HEK293T (cell line): ENCODE measurements at regions not wholly inside any gene's neighbourhood (a gene's known extent, or its start where the extent isn't known, plus 50 kb on each side); places are given as distances from the start of the nearest gene placed in this dataset.

Experiments
- ARNT ChIP-seq: fragments of 450-650 bp; IDR thresholded peaks from 2 replicates; pipeline ENCODE4 v1.6.1; 2017; ENCODE audit warnings: mild to moderate bottlenecking
- BHLHE40 ChIP-seq: fragments of 450-650 bp; IDR thresholded peaks from 2 replicates; pipeline ENCODE4 v1.6.1; 2016; ENCODE audit warnings: mild to moderate bottlenecking, moderate library complexity, borderline replicate concordance
- ELF4 ChIP-seq: fragments of 450-650 bp; IDR thresholded peaks from 2 replicates; pipeline ENCODE4 v1.6.1; 2017; ENCODE audit warnings: antibody characterized with exemption
- FOXA1 ChIP-seq: fragments of 450-650 bp; IDR thresholded peaks from 2 replicates; pipeline ENCODE4 v1.6.1; 2016; ENCODE audit warnings: mild to moderate bottlenecking
- FOXK2 ChIP-seq: fragments of 450-650 bp; IDR thresholded peaks from 2 replicates; pipeline ENCODE4 v1.6.1; 2016; ENCODE audit warnings: mild to moderate bottlenecking
- FOXM1 ChIP-seq: fragments of 450-650 bp; IDR thresholded peaks from 2 replicates; pipeline ENCODE4 v1.6.1; 2017; ENCODE audit warnings: mild to moderate bottlenecking, borderline replicate concordance
- HDGF ChIP-seq: fragments of 450-650 bp; IDR thresholded peaks from 2 replicates; pipeline ENCODE4 v1.6.1; 2017; ENCODE audit warnings: antibody characterized with exemption, borderline replicate concordance
- L3MBTL2 ChIP-seq: fragments of 450-650 bp; conservative IDR thresholded peaks from 2 replicates; pipeline ENCODE4 v1.6.1; 2016; ENCODE audit warnings: mild to moderate bottlenecking
- NFRKB ChIP-seq: fragments of 450-650 bp; IDR thresholded peaks from 2 replicates; pipeline ENCODE4 v1.6.1; 2016; ENCODE audit warnings: mild to moderate bottlenecking, moderate library complexity
- PKNOX1 ChIP-seq: fragments of 450-650 bp; IDR thresholded peaks from 2 replicates; pipeline ENCODE4 v1.6.1; 2016
- SP1 ChIP-seq: fragments of 450-650 bp; IDR thresholded peaks from 2 replicates; pipeline ENCODE4 v1.6.1; 2017
- SUZ12 ChIP-seq: fragments of 450-650 bp; IDR thresholded peaks from 2 replicates; pipeline ENCODE4 v1.6.1; 2016; ENCODE audit warnings: mild to moderate bottlenecking
- TARDBP ChIP-seq: fragments of 450-650 bp; IDR thresholded peaks from 2 replicates; pipeline ENCODE4 v1.6.1; 2016
- ZNF384 ChIP-seq: fragments of 450-650 bp; IDR thresholded peaks from 2 replicates; pipeline ENCODE4 v1.6.1; 2016

GRCh38 chr1:25024615-25025350 lies 94.7 kb upstream of the RUNX3 start:
- TF ChIP-seq SP1 (no peak), L3MBTL2 (no peak), BHLHE40 (no peak), PKNOX1 (no peak), FOXA1 (no peak), NFRKB (no peak), ELF4 (no peak), FOXM1 (no peak), HDGF (no peak), FOXK2 (no peak), ARNT (no peak), SUZ12 (no peak), TARDBP (no peak), ZNF384 (no peak)
